MM.1S (cell line): ENCODE measurements at regions not wholly inside any gene's neighbourhood (a gene's known extent, or its start where the extent isn't known, plus 50 kb on each side); places are given as distances from the start of the nearest gene placed in this dataset.
"Not testable (repeated sequence)": the region's sequence is repeated elsewhere in the genome, so short reads cannot be mapped to it uniquely, and the experiment has no call there.

ENCODE experiments used
- CTCF ChIP-seq: fragments of 300-600 bp; sonication (generic); IDR thresholded peaks from 2 replicates; pipeline ENCODE4 v1.5.1; 2016; ENCODE audit warnings: antibody characterized with exemption, low read length, mixed read lengths
- EZH2phosphoT487 ChIP-seq: fragments of 300-600 bp; sonication (generic); IDR thresholded peaks from 2 replicates; pipeline ENCODE4 v1.6.1; 2018; ENCODE audit warnings: antibody characterized with exemption, low read length

GRCh38 chr1:200484438-200484946 lies 74.7 kb upstream of the ZNF281 start:
- TF ChIP-seq CTCF, EZH2phosphoT487: not testable (repeated sequence)
